Astrocyte (in vitro differentiated cells and primary cell): ENCODE measurements at regions not wholly inside any gene's neighbourhood (a gene's known extent, or its start where the extent isn't known, plus 50 kb on each side); places are given as distances from the start of the nearest gene placed in this dataset.

Experiments used
- DNase-seq: peaks from one replicate; pipeline ENCODE4 v3.0.0-alpha.2; 2010; ENCODE audit warnings: low read depth
- FAIRE-seq: peaks from 2 replicates; lab custom pipeline; 2011; peaks lifted over from hg19 to GRCh38; lab: Jason Lieb, UNC
- H2AFZ ChIP-seq: 2 replicates; pipeline ENCODE4 v1.6.0; 2012; ENCODE audit warnings: low read depth, low read length, inconsistent platforms
- H3K27ac ChIP-seq: 2 replicates; pipeline ENCODE4 v1.5.1; 2011; ENCODE audit warnings: low read depth, low read length, inconsistent platforms
- H3K27me3 ChIP-seq: 2 replicates; pipeline ENCODE4 v1.6.0; 2011; ENCODE audit warnings: low read length, inconsistent platforms; ENCODE audit not compliant: insufficient read depth
- H3K36me3 ChIP-seq: 2 replicates; pipeline ENCODE4 v1.5.1; 2011; ENCODE audit warnings: low read length, inconsistent platforms; ENCODE audit not compliant: insufficient read depth
- H3K4me1 ChIP-seq: 2 replicates; pipeline ENCODE4 v1.5.1; 2011; ENCODE audit warnings: low read length, inconsistent platforms; ENCODE audit not compliant: insufficient read depth
- H3K4me2 ChIP-seq: 2 replicates; pipeline ENCODE4 v1.6.0; 2012; ENCODE audit warnings: low read length, inconsistent platforms
- H3K4me3 ChIP-seq: 2 replicates; pipeline ENCODE4 v1.5.1; 2011; ENCODE audit warnings: low read depth, mild to moderate bottlenecking, low read length, inconsistent platforms; ENCODE audit not compliant: insufficient read depth
- H3K79me2 ChIP-seq: 2 replicates; pipeline ENCODE4 v1.6.0; 2012; ENCODE audit warnings: mild to moderate bottlenecking, low read length, inconsistent platforms; ENCODE audit not compliant: insufficient read depth
- H3K9ac ChIP-seq: 2 replicates; pipeline ENCODE4 v1.6.0; 2012; ENCODE audit warnings: mild to moderate bottlenecking, low read length, inconsistent platforms
- H3K9me3 ChIP-seq: 2 replicates; pipeline ENCODE4 v1.5.1; 2012; ENCODE audit warnings: low read depth, mild to moderate bottlenecking, low read length, inconsistent platforms; ENCODE audit not compliant: insufficient read depth
- H4K20me1 ChIP-seq: 2 replicates; pipeline ENCODE4 v1.6.0; 2012; ENCODE audit warnings: low read length, inconsistent platforms; ENCODE audit not compliant: insufficient read depth
- H3K27ac Mint-ChIP-seq: one replicate; pipeline ENCODE4 v1.8.0; 2021; ENCODE audit warnings: mild to moderate bottlenecking, mixed read lengths; ENCODE audit not compliant: unreplicated experiment
- H3K27me3 Mint-ChIP-seq: one replicate; pipeline ENCODE4 v1.8.0; 2021; ENCODE audit warnings: low read depth, mixed read lengths; ENCODE audit not compliant: unreplicated experiment
- H3K36me3 Mint-ChIP-seq: one replicate; pipeline ENCODE4 v1.8.0; 2021; ENCODE audit warnings: low read depth, mixed read lengths; ENCODE audit not compliant: unreplicated experiment
- H3K4me1 Mint-ChIP-seq: one replicate; pipeline ENCODE4 v1.8.0; 2021; ENCODE audit warnings: low read depth, mixed read lengths; ENCODE audit not compliant: unreplicated experiment
- H3K4me3 Mint-ChIP-seq: one replicate; pipeline ENCODE4 v1.8.0; 2021; ENCODE audit warnings: mild to moderate bottlenecking, moderate library complexity, mixed read lengths; ENCODE audit not compliant: unreplicated experiment
- H3K9me3 Mint-ChIP-seq: one replicate; pipeline ENCODE4 v1.8.0; 2021; ENCODE audit warnings: mild to moderate bottlenecking, mixed read lengths; ENCODE audit not compliant: unreplicated experiment
- EZH2 ChIP-seq: IDR thresholded peaks from 2 replicates; pipeline ENCODE4 v1.6.1; 2012; ENCODE audit warnings: mild to moderate bottlenecking, low read length, inconsistent platforms; ENCODE audit not compliant: insufficient read depth
- TF ChIP-seq, protein P1 (sequence below): IDR thresholded peaks from 2 replicates; pipeline ENCODE4 v1.5.1; 2011; ENCODE audit warnings: low read depth, mild to moderate bottlenecking, inconsistent platforms, low read length, moderate library complexity; ENCODE audit not compliant: insufficient read depth

DNA sequence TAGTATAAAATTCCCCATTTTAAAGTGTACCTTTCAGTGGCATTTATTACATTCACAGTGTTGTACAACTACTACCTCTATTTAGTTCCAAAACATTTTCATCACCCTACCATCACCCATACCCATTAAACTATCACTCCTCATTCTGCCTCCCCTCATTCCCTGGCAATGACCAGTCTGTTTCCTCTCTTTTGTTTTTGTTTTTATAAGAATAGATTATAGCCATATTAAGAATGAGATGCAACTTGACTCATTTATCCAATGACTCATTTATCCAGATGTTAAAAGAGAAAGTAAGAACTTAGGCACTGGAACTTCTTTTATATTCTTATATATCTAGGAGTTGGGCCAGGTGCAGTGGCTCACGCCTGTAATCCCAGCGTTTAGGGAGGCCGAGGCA is 156.3 kb downstream of the FAT3 start:
- no peak overlapping the region for H3K4me3 Mint-ChIP-seq
- Histone ChIP-seq H3K36me3 (no peaks in the 10 kb centered on the region), H3K27me3 (no peaks in the 10 kb centered on the region), H2AFZ (no peak overlapping the region), H3K9me3 (no peaks in the 10 kb centered on the region), H3K4me1 (peaks cover 46% of the 10 kb centered on the region), H3K9ac (peak overlapping the region; percentile 23), H3K4me2 (peak overlapping the region; percentile 64), H4K20me1 (no peaks in the 10 kb centered on the region), H3K27ac (peak overlapping the region; percentile 75), H3K4me3 (no peak overlapping the region), H3K79me2 (no peaks in the 10 kb centered on the region)
- DNase-seq (peak; percentile 78), FAIRE-seq (peak; percentile 23)
- H3K36me3 Mint-ChIP-seq: peaks cover 4% of the 10 kb centered on the region
- H3K9me3 Mint-ChIP-seq: no peaks in the 10 kb centered on the region
- TF ChIP-seq, protein P1, sequence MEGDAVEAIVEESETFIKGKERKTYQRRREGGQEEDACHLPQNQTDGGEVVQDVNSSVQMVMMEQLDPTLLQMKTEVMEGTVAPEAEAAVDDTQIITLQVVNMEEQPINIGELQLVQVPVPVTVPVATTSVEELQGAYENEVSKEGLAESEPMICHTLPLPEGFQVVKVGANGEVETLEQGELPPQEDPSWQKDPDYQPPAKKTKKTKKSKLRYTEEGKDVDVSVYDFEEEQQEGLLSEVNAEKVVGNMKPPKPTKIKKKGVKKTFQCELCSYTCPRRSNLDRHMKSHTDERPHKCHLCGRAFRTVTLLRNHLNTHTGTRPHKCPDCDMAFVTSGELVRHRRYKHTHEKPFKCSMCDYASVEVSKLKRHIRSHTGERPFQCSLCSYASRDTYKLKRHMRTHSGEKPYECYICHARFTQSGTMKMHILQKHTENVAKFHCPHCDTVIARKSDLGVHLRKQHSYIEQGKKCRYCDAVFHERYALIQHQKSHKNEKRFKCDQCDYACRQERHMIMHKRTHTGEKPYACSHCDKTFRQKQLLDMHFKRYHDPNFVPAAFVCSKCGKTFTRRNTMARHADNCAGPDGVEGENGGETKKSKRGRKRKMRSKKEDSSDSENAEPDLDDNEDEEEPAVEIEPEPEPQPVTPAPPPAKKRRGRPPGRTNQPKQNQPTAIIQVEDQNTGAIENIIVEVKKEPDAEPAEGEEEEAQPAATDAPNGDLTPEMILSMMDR: no peak
- no peak for TF ChIP-seq EZH2
- H3K4me1 Mint-ChIP-seq: peaks cover 67% of the 10 kb centered on the region
- H3K27ac Mint-ChIP-seq: peak overlapping the region; percentile 70
- H3K27me3 Mint-ChIP-seq: no peaks in the 10 kb centered on the region

DNA sequence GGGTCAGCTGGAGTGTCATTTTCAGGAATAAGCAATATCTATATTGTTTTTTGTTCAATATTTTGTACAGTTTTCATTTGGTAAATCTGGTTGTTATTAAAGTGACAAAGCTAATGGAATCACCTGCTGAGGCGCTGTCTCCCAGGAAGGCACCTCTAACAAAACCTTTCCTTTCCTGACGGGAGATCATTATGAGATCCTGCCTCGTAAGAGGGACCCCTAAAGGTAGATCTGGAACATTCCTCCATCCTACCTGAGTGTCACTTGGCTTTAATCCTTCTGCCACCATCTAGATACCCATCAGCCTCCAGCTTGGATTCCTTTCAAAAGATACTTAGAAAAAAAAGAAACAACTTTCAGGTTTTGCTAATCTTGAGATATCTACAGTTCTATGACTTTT is 157.7 kb downstream of the FAT3 start:
- Histone ChIP-seq H3K27ac (no peak overlapping the region), H3K4me1 (peaks cover 38% of the 10 kb centered on the region), H4K20me1 (no peaks in the 10 kb centered on the region), H3K9me3 (no peaks in the 10 kb centered on the region), H3K79me2 (no peaks in the 10 kb centered on the region), H3K27me3 (no peaks in the 10 kb centered on the region), H3K4me2 (no peak overlapping the region), H2AFZ (no peak overlapping the region), H3K9ac (no peak overlapping the region), H3K36me3 (no peaks in the 10 kb centered on the region), H3K4me3 (no peak overlapping the region)
- H3K4me3 Mint-ChIP-seq: no peak overlapping the region
- H3K4me1 Mint-ChIP-seq: peaks cover 58% of the 10 kb centered on the region
- H3K36me3 Mint-ChIP-seq: peaks cover 4% of the 10 kb centered on the region
- no peaks in the 10 kb centered on the region for H3K9me3 Mint-ChIP-seq
- FAIRE-seq (no peak), DNase-seq (no peak)
- no peaks in the 10 kb centered on the region for H3K27me3 Mint-ChIP-seq
- TF ChIP-seq, protein P1: no peak
- no peak for TF ChIP-seq EZH2
- H3K27ac Mint-ChIP-seq: no peak overlapping the region

DNA sequence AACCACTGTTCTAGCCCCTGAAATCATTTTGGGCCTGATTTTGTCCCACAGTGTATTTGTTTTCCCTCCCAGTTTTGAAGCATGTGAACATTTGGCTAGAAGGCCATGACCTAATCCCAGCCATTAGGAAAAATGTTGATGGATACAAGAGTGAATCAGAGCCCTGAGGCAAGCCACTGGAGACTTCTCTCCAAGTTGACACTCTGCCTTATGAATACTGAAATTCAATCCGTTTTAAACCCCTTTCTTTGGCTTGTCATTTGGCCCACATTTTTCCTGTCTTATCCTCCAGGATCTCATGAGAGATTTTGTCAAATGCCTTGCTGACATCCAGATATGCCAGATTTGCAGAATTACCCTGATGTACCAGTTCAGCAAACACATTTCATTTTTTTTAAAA is 158.8 kb downstream of the FAT3 start:
- Mint-ChIP-seq H3K9me3 (no peaks in the 10 kb centered on the region), H3K4me3 (no peak overlapping the region), H3K36me3 (peaks cover 4% of the 10 kb centered on the region), H3K27me3 (no peaks in the 10 kb centered on the region), H3K4me1 (peaks cover 48% of the 10 kb centered on the region), H3K27ac (peak overlapping the region; percentile 91)
- H3K9ac ChIP-seq: peak overlapping the region; percentile 65
- TF ChIP-seq EZH2: no peak
- TF ChIP-seq, protein P1: no peak
- no peaks in the 10 kb centered on the region for H3K9me3 ChIP-seq
- peaks cover 38% of the 10 kb centered on the region for H3K4me1 ChIP-seq
- H3K36me3 ChIP-seq: no peaks in the 10 kb centered on the region
- no peaks in the 10 kb centered on the region for H3K27me3 ChIP-seq
- FAIRE-seq (peak; percentile 47), DNase-seq (peak; percentile 66)
- H3K4me3 ChIP-seq: no peak overlapping the region
- H3K27ac ChIP-seq: peak overlapping the region; percentile 61
- H3K79me2 ChIP-seq: no peaks in the 10 kb centered on the region
- no peaks in the 10 kb centered on the region for H4K20me1 ChIP-seq
- peak overlapping the region; percentile 75 for H3K4me2 ChIP-seq
- no peak overlapping the region for H2AFZ ChIP-seq
